HCT116 (cell line): ENCODE measurements at regions not wholly inside any gene's neighbourhood (a gene's known extent, or its start where the extent isn't known, plus 50 kb on each side); places are given as distances from the start of the nearest gene placed in this dataset.

Experiments
- ATAC-seq: fragments of 200-7000 bp; cut with Tn5 transposase; 2 replicates; pipeline ENCODE4 v1.9.1; 2020; ENCODE audit warnings: mild to moderate bottlenecking, moderate library complexity
- BruUV-seq: library from RNA; stranded (reverse); fragments of 400-500 nt; replicated peaks from 2 replicates; lab custom pipeline; 2021; lab: Mats Ljungman, UMichigan
- CTCF ChIA-PET: fragments of 300-600 bp; sonication (Branson Sonifier 250); formaldehyde crosslinking; loops from one replicate; lab custom pipeline; 2021; ENCODE audit warnings: antibody characterized with exemption; lab: Charles Lee
- POLR2A ChIA-PET: fragments of 300-600, 350-600 bp; sonication (Branson Sonifier 250); formaldehyde crosslinking; loops from one replicate; lab custom pipeline; 2021; ENCODE audit warnings: antibody characterized with exemption; lab: Charles Lee
- RAD21 ChIA-PET, 2 experiments: fragments of 300-600 bp; sonication (Branson Sonifier 250); formaldehyde crosslinking; loops; one replicate each; lab custom pipeline; 2023; ENCODE audit warnings: low total read pairs in 2 of 2; ENCODE audit not compliant: uncharacterized antibody in 2 of 2, unreplicated experiment in 2 of 2, low non-redundant PET in 1 of 2; lab: Charles Lee
- DNase-seq: peaks from one replicate; pipeline ENCODE4 v3.0.0-alpha.2; 2010; ENCODE audit warnings: low read depth, low spot score
- H2AFZ ChIP-seq: fragments of 200-600 bp; shearing (Covaris generic), sonication (generic); 2 replicates; pipeline ENCODE4 v1.6.1; 2017; ENCODE audit warnings: low read depth, mixed run types, mixed read lengths, antibody characterized with exemption, low read length; ENCODE audit not compliant: poor library complexity, severe bottlenecking
- H3K27ac ChIP-seq: 2 replicates; pipeline ENCODE4 v1.5.1; 2012; ENCODE audit warnings: low read depth, low read length
- H3K27me3 ChIP-seq: fragments of 200-600 bp; sonication (generic); 2 replicates; pipeline ENCODE4 v1.6.1; 2016; ENCODE audit warnings: mixed run types, low read length, mixed read lengths; ENCODE audit not compliant: insufficient read depth
- H3K36me3 ChIP-seq, 2 experiments: fragments of 200-500 bp in 1 of 2; fragments of 200-600 bp in 1 of 2; sonication (Bioruptor generic) in 1 of 2; sonication (generic) in 1 of 2; 2 replicates each; pipeline versions ENCODE4 v1.5.1 to v1.6.1; 2014 to 2016; ENCODE audit warnings: low read length in 2 of 2, inconsistent platforms in 1 of 2, mixed read lengths in 1 of 2, mixed run types in 1 of 2; ENCODE audit not compliant: insufficient read depth in 2 of 2, control insufficient read depth in 1 of 2
- H3K4me1 ChIP-seq, 2 experiments: fragments of 200-600 bp in 1 of 2; sonication (generic) in 1 of 2; 2 replicates each; pipeline versions ENCODE4 v1.5.1 to v1.6.1; 2012 to 2017; ENCODE audit warnings: low read length in 2 of 2, inconsistent platforms in 1 of 2, mild to moderate bottlenecking in 1 of 2, mixed read lengths in 1 of 2, mixed run types in 1 of 2, moderate library complexity in 1 of 2; ENCODE audit not compliant: insufficient read depth in 2 of 2, control insufficient read depth in 1 of 2
- H3K4me2 ChIP-seq: fragments of 200-600 bp; sonication (generic); 2 replicates; pipeline ENCODE4 v1.6.1; 2017; ENCODE audit warnings: mixed run types, low read length, mixed read lengths
- H3K4me3 ChIP-seq, 2 experiments: fragments of 200-600 bp in 1 of 2; sonication (generic) in 1 of 2; replicated peaks in 1 of 2; 2 replicates each; pipeline ENCODE4 v1.5.1; 2011 to 2016; ENCODE audit warnings: low read length in 2 of 2, control low read depth in 1 of 2, low read depth in 1 of 2, mild to moderate bottlenecking in 1 of 2, mixed read lengths in 1 of 2, mixed run types in 1 of 2
- H3K79me2 ChIP-seq: fragments of 200-600 bp; sonication (generic); 2 replicates; pipeline ENCODE4 v1.6.1; 2017; ENCODE audit warnings: mild to moderate bottlenecking, mixed run types, low read length, moderate library complexity, mixed read lengths; ENCODE audit not compliant: insufficient read depth
- H3K9ac ChIP-seq: fragments of 200-600 bp; sonication (generic); 2 replicates; pipeline ENCODE4 v1.6.1; 2016; ENCODE audit warnings: low read length, mixed read lengths
- H3K9me2 ChIP-seq: fragments of 200-600 bp; sonication (generic), shearing (Covaris generic); 2 replicates; pipeline ENCODE4 v1.6.1; 2017; ENCODE audit warnings: mixed run types, mild to moderate bottlenecking, moderate library complexity; ENCODE audit not compliant: insufficient read depth
- H3K9me3 ChIP-seq, 2 experiments: fragments of 200-500 bp in 1 of 2; fragments of 200-600 bp in 1 of 2; sonication (Bioruptor generic) in 1 of 2; sonication (generic) in 1 of 2; 2 replicates each; pipeline ENCODE4 v1.6.1; 2014 to 2017; ENCODE audit warnings: low read length in 2 of 2, mixed read lengths in 2 of 2, inconsistent platforms in 1 of 2, low read depth in 1 of 2, mild to moderate bottlenecking in 1 of 2, mixed run types in 1 of 2, moderate library complexity in 1 of 2; ENCODE audit not compliant: control insufficient read depth in 1 of 2, insufficient read depth in 1 of 2
- H4K20me1 ChIP-seq: fragments of 200-600 bp; sonication (generic), shearing (Covaris generic); 2 replicates; pipeline ENCODE4 v1.6.1; 2017; ENCODE audit warnings: mixed run types, mild to moderate bottlenecking, moderate library complexity; ENCODE audit not compliant: insufficient read depth
- ELF1 ChIP-seq: IDR thresholded peaks from 2 replicates; pipeline ENCODE4 v1.6.1; 2012; ENCODE audit warnings: low read depth, borderline replicate concordance
- EZH2 ChIP-seq: fragments of 200-600 bp; sonication (generic); IDR thresholded peaks from 2 replicates; pipeline ENCODE4 v1.6.1; 2017; ENCODE audit warnings: antibody characterized with exemption, mixed run types
- FOSL1 ChIP-seq: IDR thresholded peaks from 2 replicates; pipeline ENCODE4 v1.6.1; 2012; ENCODE audit warnings: low read depth
- JUND ChIP-seq: IDR thresholded peaks from 2 replicates; pipeline ENCODE4 v1.6.1; 2012
- POLR2A ChIP-seq: IDR thresholded peaks from 2 replicates; pipeline ENCODE4 v1.7.0; 2011; ENCODE audit warnings: borderline replicate concordance; ENCODE audit not compliant: insufficient read depth, insufficient read length; ENCODE audit errors: extremely low read depth
- SIN3A ChIP-seq: IDR thresholded peaks from 2 replicates; pipeline ENCODE4 v1.6.1; 2012; ENCODE audit warnings: low read depth
- SP1 ChIP-seq: IDR thresholded peaks from 2 replicates; pipeline ENCODE4 v1.6.1; 2012; ENCODE audit warnings: low read depth
- YY1 ChIP-seq: IDR thresholded peaks from 2 replicates; pipeline ENCODE4 v1.6.1; 2011; ENCODE audit warnings: low read length, low read depth, moderate library complexity, mild to moderate bottlenecking; ENCODE audit not compliant: insufficient replicate concordance; ENCODE audit errors: extremely low read depth
- ZFX ChIP-seq: fragments of 450-650 bp; IDR thresholded peaks from 2 replicates; pipeline ENCODE4 v1.6.1; 2017
- intact Hi-C: fragments of 100-400 bp; cut with micrococcal nuclease; formaldehyde crosslinking; loops from 2 replicates; pipeline ENCODE4 v1.10.0; 2022
- TF ChIP-seq, protein P1 (sequence below): IDR thresholded peaks from 2 replicates; pipeline ENCODE4 v1.6.1; 2012
- TF ChIP-seq, protein P2 (sequence below), 3 experiments: fragments of 200-600 bp in 1 of 3; sonication (generic) in 1 of 3; IDR thresholded peaks in 2 of 3; conservative IDR thresholded peaks in 1 of 3; 2 replicates each; pipeline ENCODE4 v1.5.1; 2012 to 2017; ENCODE audit warnings: low read depth in 2 of 3, low read length in 2 of 3, antibody characterized with exemption in 1 of 3, borderline replicate concordance in 1 of 3, control low read depth in 1 of 3, mild to moderate bottlenecking in 1 of 3, mixed read lengths in 1 of 3, mixed run types in 1 of 3, moderate library complexity in 1 of 3; ENCODE audit not compliant: insufficient read depth in 1 of 3

DNA sequence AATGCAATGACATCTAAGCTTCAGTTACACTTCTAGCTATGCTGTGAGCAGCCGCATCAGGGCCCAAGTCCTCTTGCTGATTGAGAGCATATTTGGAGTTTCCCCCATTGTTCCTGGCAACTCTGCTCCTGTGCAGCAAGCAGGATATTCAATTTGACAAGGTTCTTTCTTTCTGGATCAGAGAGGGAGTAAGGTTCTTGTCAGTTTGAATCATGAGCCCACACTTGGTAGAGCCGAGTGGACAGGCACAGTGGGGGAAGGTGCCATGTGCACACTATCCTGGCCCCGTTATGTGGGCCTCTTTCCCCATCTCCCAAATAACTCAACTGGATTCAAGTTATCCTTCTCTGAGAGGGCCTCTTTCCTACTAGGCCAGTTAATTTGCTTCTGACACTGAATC is 385.4 kb downstream of the ZIC1 start:
- no peak overlapping the region for H3K9ac ChIP-seq
- no peaks in the 10 kb centered on the region for H3K9me3 ChIP-seq
- no peak overlapping the region for H3K4me3 ChIP-seq
- POLR2A ChIA-PET = no interaction called here
- RAD21 ChIA-PET = no interaction called here
- TF ChIP-seq EZH2 = no peak
- no peak for TF ChIP-seq JUND
- intact Hi-C loops = no loop called here
- ATAC-seq (no peak), DNase-seq (no peak)
- H2AFZ ChIP-seq = no peak overlapping the region
- H3K27ac ChIP-seq = no peak overlapping the region
- H3K79me2 ChIP-seq = no peaks in the 10 kb centered on the region
- H4K20me1 ChIP-seq = no peaks in the 10 kb centered on the region
- no peak overlapping the region for H3K4me2 ChIP-seq
- H3K36me3 ChIP-seq = no peaks in the 10 kb centered on the region
- no peaks in the 10 kb centered on the region for H3K9me2 ChIP-seq
- no TSS peak for BruUV-seq
- CTCF ChIA-PET = no interaction called here
- H3K27me3 ChIP-seq = no peaks in the 10 kb centered on the region
- H3K4me1 ChIP-seq = no peaks in the 10 kb centered on the region

DNA sequence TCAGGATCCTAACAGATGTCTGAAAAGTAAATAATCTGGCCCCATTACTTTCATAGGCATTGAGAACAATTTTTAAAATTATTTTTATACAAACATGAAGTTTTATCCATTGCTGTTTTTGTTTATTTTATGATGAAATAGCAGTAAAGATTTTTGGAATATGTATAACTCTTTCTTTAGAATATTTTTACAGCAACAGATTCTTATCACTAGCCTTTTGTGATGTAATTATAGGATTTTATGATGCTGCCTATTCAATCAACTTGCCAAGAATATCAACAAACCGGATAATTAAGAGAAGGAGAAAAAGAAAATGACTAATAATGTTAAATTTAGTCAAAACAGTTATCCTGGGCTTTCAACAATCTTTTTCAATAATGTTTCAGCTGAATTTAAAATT is 386.3 kb downstream of the ZIC1 start:
- POLR2A ChIA-PET = no interaction called here
- no peaks in the 10 kb centered on the region for H3K4me1 ChIP-seq
- no peak for DNase-seq
- TF ChIP-seq SP1 = no peak
- TF ChIP-seq ZFX = no peak
- TF ChIP-seq, protein P1, sequence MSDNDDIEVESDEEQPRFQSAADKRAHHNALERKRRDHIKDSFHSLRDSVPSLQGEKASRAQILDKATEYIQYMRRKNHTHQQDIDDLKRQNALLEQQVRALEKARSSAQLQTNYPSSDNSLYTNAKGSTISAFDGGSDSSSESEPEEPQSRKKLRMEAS = no peak
- no peak for TF ChIP-seq YY1
- TF ChIP-seq FOSL1 = no peak
- no peak for TF ChIP-seq POLR2A
- no peak for TF ChIP-seq SIN3A
- TF ChIP-seq, protein P2, sequence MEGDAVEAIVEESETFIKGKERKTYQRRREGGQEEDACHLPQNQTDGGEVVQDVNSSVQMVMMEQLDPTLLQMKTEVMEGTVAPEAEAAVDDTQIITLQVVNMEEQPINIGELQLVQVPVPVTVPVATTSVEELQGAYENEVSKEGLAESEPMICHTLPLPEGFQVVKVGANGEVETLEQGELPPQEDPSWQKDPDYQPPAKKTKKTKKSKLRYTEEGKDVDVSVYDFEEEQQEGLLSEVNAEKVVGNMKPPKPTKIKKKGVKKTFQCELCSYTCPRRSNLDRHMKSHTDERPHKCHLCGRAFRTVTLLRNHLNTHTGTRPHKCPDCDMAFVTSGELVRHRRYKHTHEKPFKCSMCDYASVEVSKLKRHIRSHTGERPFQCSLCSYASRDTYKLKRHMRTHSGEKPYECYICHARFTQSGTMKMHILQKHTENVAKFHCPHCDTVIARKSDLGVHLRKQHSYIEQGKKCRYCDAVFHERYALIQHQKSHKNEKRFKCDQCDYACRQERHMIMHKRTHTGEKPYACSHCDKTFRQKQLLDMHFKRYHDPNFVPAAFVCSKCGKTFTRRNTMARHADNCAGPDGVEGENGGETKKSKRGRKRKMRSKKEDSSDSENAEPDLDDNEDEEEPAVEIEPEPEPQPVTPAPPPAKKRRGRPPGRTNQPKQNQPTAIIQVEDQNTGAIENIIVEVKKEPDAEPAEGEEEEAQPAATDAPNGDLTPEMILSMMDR (IDR thresholded peaks at IDR 0.05 in 2 of 3, conservative IDR thresholded peaks at IDR 0.05 in 1 of 3; ENCODE audit: borderline replicate concordance in 1 of 3, insufficient read depth in 1 of 3, low read depth in 2 of 3, low read length in 2 of 3) = no peak
- no peak for TF ChIP-seq ELF1
- TF ChIP-seq, all 23 proteins: peak for 0
- Histone ChIP-seq H3K9me3 (no peaks in the 10 kb centered on the region), H3K9me2 (no peaks in the 10 kb centered on the region), H3K27ac (no peak overlapping the region), H3K36me3 (no peaks in the 10 kb centered on the region), H2AFZ (no peak overlapping the region), H4K20me1 (no peaks in the 10 kb centered on the region), H3K27me3 (no peaks in the 10 kb centered on the region), H3K4me3 (no peak overlapping the region), H3K79me2 (no peaks in the 10 kb centered on the region), H3K4me2 (no peak overlapping the region), H3K9ac (no peak overlapping the region)
- CTCF ChIA-PET = no interaction called here
- no peak for ATAC-seq
- RAD21 ChIA-PET = no interaction called here
- BruUV-seq = no TSS peak
- intact Hi-C loops = no loop called here
